Neuronal stem cell (in vitro differentiated cells): ENCODE measurements at regions not wholly inside any gene's neighbourhood (a gene's known extent, or its start where the extent isn't known, plus 50 kb on each side); places are given as distances from the start of the nearest gene placed in this dataset.

ENCODE experiments used
- DNase-seq: peaks from one replicate; pipeline ENCODE4 v3.0.0-alpha.2; 2013; ENCODE audit warnings: low spot score
- H2AFZ ChIP-seq: one replicate; pipeline ENCODE4 v1.6.1; 2013; ENCODE audit warnings: mild to moderate bottlenecking, low read length, inconsistent platforms
- H2AK5ac ChIP-seq: 2 replicates; pipeline ENCODE4 v1.6.1; 2013; ENCODE audit warnings: low read depth, mild to moderate bottlenecking, inconsistent platforms, low read length, moderate library complexity, mixed read lengths
- H2BK120ac ChIP-seq: 2 replicates; pipeline ENCODE4 v1.6.1; 2013; ENCODE audit warnings: low read depth, mild to moderate bottlenecking, inconsistent platforms, low read length, moderate library complexity, mixed read lengths
- H2BK12ac ChIP-seq: one replicate; pipeline ENCODE4 v1.6.1; 2013; ENCODE audit warnings: low read length, inconsistent platforms
- H2BK15ac ChIP-seq: 2 replicates; pipeline ENCODE4 v1.6.1; 2013; ENCODE audit warnings: mild to moderate bottlenecking, low read length, inconsistent platforms, mixed read lengths
- H2BK5ac ChIP-seq: one replicate; pipeline ENCODE4 v1.6.1; 2013; ENCODE audit warnings: inconsistent platforms, mild to moderate bottlenecking, low read length, moderate library complexity
- H3K14ac ChIP-seq: one replicate; pipeline ENCODE4 v1.6.1; 2013; ENCODE audit warnings: low read length, inconsistent platforms
- H3K18ac ChIP-seq: 2 replicates; pipeline ENCODE4 v1.6.1; 2013; ENCODE audit warnings: low read length, inconsistent platforms
- H3K23ac ChIP-seq: 2 replicates; pipeline ENCODE4 v1.6.1; 2013; ENCODE audit warnings: low read depth, mild to moderate bottlenecking, mixed read lengths, low read length, inconsistent platforms; ENCODE audit not compliant: poor library complexity
- H3K27ac ChIP-seq: replicated peaks from 3 replicates; pipeline ENCODE4 v1.5.1; 2013; ENCODE audit warnings: low read length, inconsistent platforms
- H3K27me3 ChIP-seq, 3 experiments: 2 replicates each; pipeline ENCODE4 v1.6.1; 2013; ENCODE audit warnings: low read length in 3 of 3, mild to moderate bottlenecking in 2 of 3, inconsistent platforms in 1 of 3, low read depth in 1 of 3, mixed read lengths in 1 of 3, moderate library complexity in 1 of 3; ENCODE audit not compliant: control insufficient read depth in 3 of 3, insufficient read depth in 3 of 3
- H3K36me3 ChIP-seq, 2 donors: replicated peaks in 1 of 2; 2 replicates each; pipeline ENCODE4 v1.6.1; 2013; ENCODE audit warnings: low read length in 2 of 2; ENCODE audit not compliant: control insufficient read depth in 2 of 2, insufficient read depth in 2 of 2
- H3K4ac ChIP-seq: 2 replicates; pipeline ENCODE4 v1.6.1; 2013; ENCODE audit warnings: inconsistent platforms, mild to moderate bottlenecking, low read length, moderate library complexity
- H3K4me1 ChIP-seq, 2 donors: 1 replicate in 1 of 2; 2 replicates in 1 of 2; pipeline ENCODE4 v1.6.1; 2013; ENCODE audit warnings: low read length in 2 of 2, low read depth in 1 of 2; ENCODE audit not compliant: control insufficient read depth in 2 of 2, insufficient read depth in 1 of 2
- H3K4me2 ChIP-seq: one replicate; pipeline ENCODE4 v1.6.1; 2013; ENCODE audit warnings: mild to moderate bottlenecking, low read length, inconsistent platforms; ENCODE audit not compliant: insufficient read depth, poor library complexity, severe bottlenecking
- H3K4me3 ChIP-seq, 2 donors: 2 replicates each; pipeline ENCODE4 v1.5.1; 2013; ENCODE audit warnings: low read length in 2 of 2, mild to moderate bottlenecking in 2 of 2, inconsistent platforms in 1 of 2, moderate library complexity in 1 of 2
- H3K79me1 ChIP-seq: one replicate; pipeline ENCODE4 v1.6.1; 2013; ENCODE audit warnings: low read depth, mild to moderate bottlenecking, inconsistent platforms, low read length, moderate library complexity
- H3K9ac ChIP-seq: one replicate; pipeline ENCODE4 v1.6.1; 2013; ENCODE audit warnings: mild to moderate bottlenecking, low read depth, low read length, inconsistent platforms; ENCODE audit not compliant: poor library complexity
- H3K9me3 ChIP-seq, 2 donors: replicated peaks in 1 of 2; 2 replicates each; pipeline versions ENCODE3 to v1.6.1; 2013; ENCODE audit warnings: low read length in 2 of 2, mild to moderate bottlenecking in 2 of 2, inconsistent platforms in 1 of 2, low read depth in 1 of 2, mixed read lengths in 1 of 2, moderate library complexity in 1 of 2; ENCODE audit not compliant: control insufficient read depth in 2 of 2, insufficient read depth in 1 of 2
- H4K8ac ChIP-seq: one replicate; pipeline ENCODE4 v1.6.1; 2013; ENCODE audit warnings: low read depth, mild to moderate bottlenecking, inconsistent platforms, low read length, moderate library complexity
- H4K91ac ChIP-seq: one replicate; pipeline ENCODE4 v1.6.1; 2013; ENCODE audit warnings: low read length, low read depth, mild to moderate bottlenecking, inconsistent platforms; ENCODE audit not compliant: poor library complexity
- WGBS, 2 donors: extraction: QIAGEN DNeasy Blood & Tissue Kit; methylation state at CpG; one replicate each; pipeline ENCODE4 v1.1.7; 2013; ENCODE audit warnings: missing lambda C conversion rate in 2 of 2, mixed read lengths in 1 of 2; ENCODE audit not compliant: insufficient read length in 2 of 2, insufficient replicate concordance in 1 of 2; ENCODE audit errors: extremely low coverage in 2 of 2; 5-methylcytosine and 5-hydroxymethylcytosine counted together

GRCh38 chr16:6548507-6548906, 784.1 kb upstream of the RBFOX1 start:
- no peak overlapping the region for H3K4me2 ChIP-seq
- H2BK120ac ChIP-seq, result no peak overlapping the region
- no peaks in the 10 kb centered on the region for H3K4me1 ChIP-seq
- no peak overlapping the region for H3K27ac ChIP-seq
- no peaks in the 10 kb centered on the region for H3K36me3 ChIP-seq
- no peak overlapping the region for H4K8ac ChIP-seq
- H3K27me3 ChIP-seq, result no peaks in the 10 kb centered on the region
- no peak overlapping the region for H2AK5ac ChIP-seq
- H3K9ac ChIP-seq, result no peak overlapping the region
- no peak overlapping the region for H2BK15ac ChIP-seq
- no peak overlapping the region for H3K23ac ChIP-seq
- H2BK5ac ChIP-seq, result no peak overlapping the region
- H3K9me3 ChIP-seq, result no peaks in the 10 kb centered on the region
- no peaks in the 10 kb centered on the region for H3K79me1 ChIP-seq
- H3K4me3 ChIP-seq, result no peak overlapping the region
- WGBS, 2 donors, result no CpG with 5 or more reads among the region's 11 CpGs
- no peak overlapping the region for H4K91ac ChIP-seq
- no peak for DNase-seq
- no peak overlapping the region for H3K14ac ChIP-seq
- H2AFZ ChIP-seq, result no peak overlapping the region
- no peak overlapping the region for H2BK12ac ChIP-seq
- no peak overlapping the region for H3K4ac ChIP-seq
- no peak overlapping the region for H3K18ac ChIP-seq

GRCh38 chr16:6547131-6547530, 785.5 kb upstream of the RBFOX1 start:
- Histone ChIP-seq H4K8ac (no peak overlapping the region), H3K79me1 (no peaks in the 10 kb centered on the region), H2BK5ac (no peak overlapping the region), H3K27me3 (no peaks in the 10 kb centered on the region), H3K36me3 (no peaks in the 10 kb centered on the region), H2BK12ac (no peak overlapping the region), H3K4me2 (no peak overlapping the region), H3K9ac (no peak overlapping the region), H2AK5ac (no peak overlapping the region), H3K4me1 (no peaks in the 10 kb centered on the region), H2BK120ac (no peak overlapping the region), H4K91ac (no peak overlapping the region), H3K4ac (no peak overlapping the region), H2AFZ (no peak overlapping the region), H3K18ac (no peak overlapping the region), H3K4me3 (no peak overlapping the region), H3K23ac (no peak overlapping the region), H2BK15ac (no peak overlapping the region), H3K14ac (no peak overlapping the region), H3K27ac (no peak overlapping the region), H3K9me3 (no peaks in the 10 kb centered on the region)
- no peak for DNase-seq
- WGBS, 2 donors, result no CpG with 5 or more reads among the region's 3 CpGs

- no peak overlapping the region for H3K4me3 ChIP-seq
- no peaks in the 10 kb centered on the region for H3K27me3 ChIP-seq
- no peak overlapping the region for H3K9ac ChIP-seq
These were observed 787.3 kb upstream of the RBFOX1 start for GRCh38 chr16:6545329-6545728.

GRCh38 chr16:6541267-6541666, 791.4 kb upstream of the RBFOX1 start:
- no peak overlapping the region for H2AFZ ChIP-seq
- no peaks in the 10 kb centered on the region for H3K27me3 ChIP-seq
- DNase-seq, result no peak
- no peak overlapping the region for H3K23ac ChIP-seq
- no peak overlapping the region for H2AK5ac ChIP-seq
- H3K27ac ChIP-seq, result no peak overlapping the region
- no peaks in the 10 kb centered on the region for H3K36me3 ChIP-seq
- no peak overlapping the region for H2BK120ac ChIP-seq
- no peak overlapping the region for H3K4me2 ChIP-seq
- no CpG with 5 or more reads among the region's 3 CpGs for WGBS, 2 donors
- H4K91ac ChIP-seq, result no peak overlapping the region
- no peak overlapping the region for H4K8ac ChIP-seq
- no peaks in the 10 kb centered on the region for H3K79me1 ChIP-seq
- H2BK15ac ChIP-seq, result no peak overlapping the region
- no peaks in the 10 kb centered on the region for H3K4me1 ChIP-seq
- no peak overlapping the region for H3K14ac ChIP-seq
- no peak overlapping the region for H2BK12ac ChIP-seq
- H3K4ac ChIP-seq, result no peak overlapping the region
- no peak overlapping the region for H3K9ac ChIP-seq
- no peak overlapping the region for H3K4me3 ChIP-seq
- H3K18ac ChIP-seq, result no peak overlapping the region
- H3K9me3 ChIP-seq, result no peaks in the 10 kb centered on the region
- no peak overlapping the region for H2BK5ac ChIP-seq

More at GRCh38 chr16:6545329-6545728, 787.3 kb upstream of the RBFOX1 start:
- no peak overlapping the region for H2BK15ac ChIP-seq
- H3K4ac ChIP-seq, result no peak overlapping the region
- no peak overlapping the region for H3K14ac ChIP-seq
- H2AFZ ChIP-seq, result no peak overlapping the region
- H2AK5ac ChIP-seq, result no peak overlapping the region
- H3K4me2 ChIP-seq, result no peak overlapping the region
- H2BK5ac ChIP-seq, result no peak overlapping the region
- DNase-seq, result no peak
- H2BK12ac ChIP-seq, result no peak overlapping the region
- H3K23ac ChIP-seq, result no peak overlapping the region
- WGBS, 2 donors, result no CpG with 5 or more reads among the region's 7 CpGs
- H4K91ac ChIP-seq, result no peak overlapping the region
- H3K79me1 ChIP-seq, result no peaks in the 10 kb centered on the region
- no peak overlapping the region for H4K8ac ChIP-seq
- H3K18ac ChIP-seq, result no peak overlapping the region
- no peaks in the 10 kb centered on the region for H3K4me1 ChIP-seq
- no peak overlapping the region for H2BK120ac ChIP-seq
- no peaks in the 10 kb centered on the region for H3K36me3 ChIP-seq
- no peaks in the 10 kb centered on the region for H3K9me3 ChIP-seq
- H3K27ac ChIP-seq, result no peak overlapping the region
